H9 (cell line): ENCODE measurements at regions not wholly inside any gene's neighbourhood (a gene's known extent, or its start where the extent isn't known, plus 50 kb on each side); places are given as distances from the start of the nearest gene placed in this dataset.

Source experiments
- DNase-seq: peaks from one replicate; pipeline ENCODE4 v3.0.0-alpha.2; 2017
- H2AFZ ChIP-seq: one replicate; pipeline ENCODE4 v1.6.1; 2013; ENCODE audit warnings: mild to moderate bottlenecking, low read length, control low read depth, moderate library complexity
- H2AK5ac ChIP-seq: 2 replicates; pipeline ENCODE4 v1.6.1; 2013; ENCODE audit warnings: low read length, control low read depth, mixed read lengths; ENCODE audit not compliant: insufficient read length
- H2BK120ac ChIP-seq: one replicate; pipeline ENCODE4 v1.6.1; 2013; ENCODE audit warnings: low read depth, mild to moderate bottlenecking, low read length, control low read depth, inconsistent platforms; ENCODE audit not compliant: poor library complexity, severe bottlenecking
- H2BK12ac ChIP-seq: 2 replicates; pipeline ENCODE4 v1.6.1; 2013; ENCODE audit warnings: low read length, control low read depth, mixed read lengths, low read depth; ENCODE audit not compliant: insufficient read length
- H2BK15ac ChIP-seq: 2 replicates; pipeline ENCODE4 v1.6.1; 2013; ENCODE audit warnings: low read depth, low read length, control low read depth
- H2BK20ac ChIP-seq: one replicate; pipeline ENCODE4 v1.6.1; 2013; ENCODE audit warnings: low read depth, mild to moderate bottlenecking, low read length, control low read depth, inconsistent platforms; ENCODE audit not compliant: poor library complexity, severe bottlenecking
- H2BK5ac ChIP-seq: 2 replicates; pipeline ENCODE4 v1.6.1; 2013; ENCODE audit warnings: low read length, control low read depth, mixed read lengths; ENCODE audit not compliant: insufficient read length
- H3K14ac ChIP-seq: 2 replicates; pipeline ENCODE4 v1.6.1; 2013; ENCODE audit warnings: low read length, control low read depth; ENCODE audit not compliant: insufficient read depth
- H3K18ac ChIP-seq: 2 replicates; pipeline ENCODE4 v1.6.1; 2013; ENCODE audit warnings: low read depth, mild to moderate bottlenecking, mixed read lengths, low read length, control low read depth; ENCODE audit not compliant: insufficient read length
- H3K23ac ChIP-seq: 2 replicates; pipeline ENCODE4 v1.6.1; 2013; ENCODE audit warnings: low read length, control low read depth, mixed read lengths, low read depth; ENCODE audit not compliant: insufficient read length
- H3K23me2 ChIP-seq: 2 replicates; pipeline ENCODE4 v1.6.1; 2013; ENCODE audit warnings: low read depth, mild to moderate bottlenecking, mixed read lengths, low read length, control low read depth; ENCODE audit not compliant: insufficient read length, poor library complexity, severe bottlenecking
- H3K27ac ChIP-seq: 2 replicates; pipeline ENCODE4 v1.5.1; 2013; ENCODE audit warnings: low read length, control low read depth, mixed read lengths, low read depth; ENCODE audit not compliant: insufficient read length
- H3K27me3 ChIP-seq: 2 replicates; pipeline ENCODE4 v1.6.1; 2013; ENCODE audit warnings: low read length, control low read depth, inconsistent platforms; ENCODE audit not compliant: insufficient read depth
- H3K4ac ChIP-seq: 2 replicates; pipeline ENCODE4 v1.6.1; 2013; ENCODE audit warnings: low read depth, mild to moderate bottlenecking, control low read depth, inconsistent platforms, low read length, moderate library complexity
- H3K4me1 ChIP-seq: 2 replicates; pipeline ENCODE4 v1.6.1; 2013; ENCODE audit warnings: low read length, control low read depth, inconsistent platforms; ENCODE audit not compliant: insufficient read depth
- H3K4me2 ChIP-seq: 2 replicates; pipeline ENCODE4 v1.6.1; 2013; ENCODE audit warnings: low read length, control low read depth, mixed read lengths; ENCODE audit not compliant: insufficient read length, insufficient read depth
- H3K56ac ChIP-seq: 2 replicates; pipeline ENCODE4 v1.6.1; 2013; ENCODE audit warnings: low read depth, mild to moderate bottlenecking, mixed read lengths, low read length, control low read depth; ENCODE audit not compliant: insufficient read length
- H3K79me1 ChIP-seq: 2 replicates; pipeline ENCODE4 v1.6.1; 2013; ENCODE audit warnings: low read depth, mild to moderate bottlenecking, moderate library complexity, low read length, control low read depth, inconsistent platforms; ENCODE audit not compliant: insufficient read depth, poor library complexity, severe bottlenecking
- H3K79me2 ChIP-seq: 2 replicates; pipeline ENCODE4 v1.6.1; 2013; ENCODE audit warnings: low read length, control low read depth, inconsistent platforms; ENCODE audit not compliant: insufficient read depth
- H3K9ac ChIP-seq: 2 replicates; pipeline ENCODE4 v1.6.1; 2013; ENCODE audit warnings: low read length, control low read depth, mixed read lengths; ENCODE audit not compliant: insufficient read length; ENCODE audit errors: extremely low read depth
- H3K9me3 ChIP-seq: one replicate; pipeline ENCODE4 v1.6.1; 2013; ENCODE audit warnings: low read depth, low read length, inconsistent platforms; ENCODE audit not compliant: control insufficient read depth
- H3T11ph ChIP-seq: one replicate; pipeline ENCODE4 v1.6.1; 2013; ENCODE audit warnings: mild to moderate bottlenecking, low read length, control low read depth, inconsistent platforms
- H4K20me1 ChIP-seq: one replicate; pipeline ENCODE4 v1.6.1; 2013; ENCODE audit not compliant: control insufficient read depth, insufficient read length, insufficient read depth
- H4K5ac ChIP-seq: 2 replicates; pipeline ENCODE4 v1.6.1; 2013; ENCODE audit warnings: low read depth, mild to moderate bottlenecking, mixed read lengths, low read length, control low read depth; ENCODE audit not compliant: insufficient read length
- H4K8ac ChIP-seq: replicated peaks from 2 replicates; pipeline ENCODE4 v1.6.1; 2013; ENCODE audit warnings: low read length, control low read depth, mixed read lengths, low read depth; ENCODE audit not compliant: insufficient read length
- H4K91ac ChIP-seq: 2 replicates; pipeline ENCODE4 v1.6.1; 2013; ENCODE audit warnings: low read depth, mild to moderate bottlenecking, moderate library complexity, mixed read lengths, low read length, control low read depth; ENCODE audit not compliant: insufficient read length
- H3K27ac Mint-ChIP-seq, 3 experiments: 2 replicates in 2 of 3; 3 replicates in 1 of 3; pipeline ENCODE4 v1.8.0; 2020 to 2021; ENCODE audit warnings: mixed read lengths in 3 of 3, mild to moderate bottlenecking in 1 of 3, moderate library complexity in 1 of 3
- H3K27me3 Mint-ChIP-seq: 2 replicates; pipeline ENCODE4 v1.8.0; 2021; ENCODE audit warnings: low read depth, mild to moderate bottlenecking, moderate library complexity, mixed read lengths
- H3K36me3 Mint-ChIP-seq, 3 experiments: 2 replicates in 2 of 3; 3 replicates in 1 of 3; pipeline ENCODE4 v1.8.0; 2020 to 2021; ENCODE audit warnings: low read depth in 3 of 3, mixed read lengths in 3 of 3; ENCODE audit not compliant: insufficient read depth in 1 of 3
- H3K4me1 Mint-ChIP-seq, 2 experiments: 2 replicates each; pipeline ENCODE4 v1.8.0; 2020; ENCODE audit warnings: mixed read lengths in 2 of 2
- H3K4me3 Mint-ChIP-seq, 2 experiments: 2 replicates in 1 of 2; 3 replicates in 1 of 2; pipeline ENCODE4 v1.8.0; 2020 to 2021; ENCODE audit warnings: mild to moderate bottlenecking in 2 of 2, mixed read lengths in 2 of 2, moderate library complexity in 1 of 2
- H3K9me3 Mint-ChIP-seq, 2 experiments: 2 replicates in 1 of 2; 3 replicates in 1 of 2; pipeline ENCODE4 v1.8.0; 2020; ENCODE audit warnings: mild to moderate bottlenecking in 2 of 2, mixed read lengths in 2 of 2, moderate library complexity in 1 of 2
- WGBS: extraction: QIAGEN DNeasy Blood & Tissue Kit; methylation state at CpG from one replicate; pipeline ENCODE4 v1.1.7; 2013; ENCODE audit warnings: missing lambda C conversion rate, low lambda C conversion rate, mixed read lengths; ENCODE audit not compliant: insufficient read length; ENCODE audit errors: extremely low coverage; 5-methylcytosine and 5-hydroxymethylcytosine counted together
- TF ChIP-seq, protein P1 (sequence below): fragments of 200-600 bp; sonication (generic); conservative IDR thresholded peaks from 3 replicates; pipeline ENCODE4 v1.8.0; 2021; ENCODE audit warnings: antibody characterized with exemption, mild to moderate bottlenecking

DNA sequence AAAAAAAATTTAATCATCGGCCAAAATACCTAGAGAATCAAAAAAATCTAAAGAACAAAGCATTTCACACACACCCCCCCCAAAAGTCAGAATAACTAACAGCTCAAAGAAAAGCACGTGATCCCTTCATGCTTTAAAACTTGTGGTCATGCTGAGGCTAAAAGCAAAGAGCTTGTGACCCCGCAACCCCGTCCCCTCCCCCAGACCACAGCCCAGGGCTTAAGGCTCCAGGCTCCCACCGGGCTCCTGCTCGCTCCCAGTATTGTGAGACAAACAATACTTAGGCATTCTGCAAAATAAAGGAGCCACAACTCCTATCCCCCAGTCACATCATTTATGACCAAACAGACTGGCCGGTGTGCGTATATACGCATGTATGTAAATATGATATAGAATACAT, 62.1 kb upstream of the CCDC160 start:
- Histone ChIP-seq H2BK15ac (no peak overlapping the region), H3K14ac (no peak overlapping the region), H3K27ac (peak overlapping the region; percentile 99), H4K8ac (no peak overlapping the region), H2AFZ (no peak overlapping the region), H3K56ac (no peak overlapping the region), H2BK12ac (no peak overlapping the region), H3K79me2 (peaks cover 21% of the 10 kb centered on the region; the same call in 1 of the 2 replicates), H4K91ac (no peak overlapping the region), H4K5ac (no peak overlapping the region), H3K9ac (peak overlapping the region; percentile 59), H3K79me1 (no peaks in the 10 kb centered on the region), H2BK120ac (no peak overlapping the region), H4K20me1 (no peaks in the 10 kb centered on the region), H2BK20ac (no peak overlapping the region), H2BK5ac (no peak overlapping the region), H3K4me1 (peaks cover 6% of the 10 kb centered on the region; the same call in 1 of the 2 replicates), H3K4ac (no peak overlapping the region), H2AK5ac (no peak overlapping the region), H3K23me2 (peaks cover 15% of the 10 kb centered on the region), H3K27me3 (no peaks in the 10 kb centered on the region), H3T11ph (no peak overlapping the region), H3K18ac (no peak overlapping the region), H3K23ac (no peak overlapping the region), H3K9me3 (no peaks in the 10 kb centered on the region), H3K4me2 (peak overlapping the region; percentile 85)
- peaks cover 2% of the 10 kb centered on the region; the same call in 1 of the 2 replicates for H3K27me3 Mint-ChIP-seq
- TF ChIP-seq, protein P1, sequence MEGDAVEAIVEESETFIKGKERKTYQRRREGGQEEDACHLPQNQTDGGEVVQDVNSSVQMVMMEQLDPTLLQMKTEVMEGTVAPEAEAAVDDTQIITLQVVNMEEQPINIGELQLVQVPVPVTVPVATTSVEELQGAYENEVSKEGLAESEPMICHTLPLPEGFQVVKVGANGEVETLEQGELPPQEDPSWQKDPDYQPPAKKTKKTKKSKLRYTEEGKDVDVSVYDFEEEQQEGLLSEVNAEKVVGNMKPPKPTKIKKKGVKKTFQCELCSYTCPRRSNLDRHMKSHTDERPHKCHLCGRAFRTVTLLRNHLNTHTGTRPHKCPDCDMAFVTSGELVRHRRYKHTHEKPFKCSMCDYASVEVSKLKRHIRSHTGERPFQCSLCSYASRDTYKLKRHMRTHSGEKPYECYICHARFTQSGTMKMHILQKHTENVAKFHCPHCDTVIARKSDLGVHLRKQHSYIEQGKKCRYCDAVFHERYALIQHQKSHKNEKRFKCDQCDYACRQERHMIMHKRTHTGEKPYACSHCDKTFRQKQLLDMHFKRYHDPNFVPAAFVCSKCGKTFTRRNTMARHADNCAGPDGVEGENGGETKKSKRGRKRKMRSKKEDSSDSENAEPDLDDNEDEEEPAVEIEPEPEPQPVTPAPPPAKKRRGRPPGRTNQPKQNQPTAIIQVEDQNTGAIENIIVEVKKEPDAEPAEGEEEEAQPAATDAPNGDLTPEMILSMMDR = no peak
- WGBS = no CpG with 5 or more reads among the region's 9 CpGs
- peaks cover 29 to 60% of the 10 kb centered on the region in 2 experiments for H3K4me1 Mint-ChIP-seq
- peak overlapping the region; percentile 96 to 100 (median 97); a peak in 5 of 7 replicates for H3K27ac Mint-ChIP-seq
- H3K36me3 Mint-ChIP-seq = peaks cover 26 to 30% (median 27%) of the 10 kb centered on the region in 3 experiments
- DNase-seq = peak; percentile 73
- H3K9me3 Mint-ChIP-seq = peaks cover 5 to 29% of the 10 kb centered on the region in 2 experiments; a peak in 4 of 5 replicates
- peak overlapping the region; percentile 93 to 100 for H3K4me3 Mint-ChIP-seq
